ENCODE measurements at regions not wholly inside any gene's neighbourhood (a gene's known extent, or its start where the extent isn't known, plus 50 kb on each side); places are given as distances from the start of the nearest gene placed in this dataset.

DNA sequence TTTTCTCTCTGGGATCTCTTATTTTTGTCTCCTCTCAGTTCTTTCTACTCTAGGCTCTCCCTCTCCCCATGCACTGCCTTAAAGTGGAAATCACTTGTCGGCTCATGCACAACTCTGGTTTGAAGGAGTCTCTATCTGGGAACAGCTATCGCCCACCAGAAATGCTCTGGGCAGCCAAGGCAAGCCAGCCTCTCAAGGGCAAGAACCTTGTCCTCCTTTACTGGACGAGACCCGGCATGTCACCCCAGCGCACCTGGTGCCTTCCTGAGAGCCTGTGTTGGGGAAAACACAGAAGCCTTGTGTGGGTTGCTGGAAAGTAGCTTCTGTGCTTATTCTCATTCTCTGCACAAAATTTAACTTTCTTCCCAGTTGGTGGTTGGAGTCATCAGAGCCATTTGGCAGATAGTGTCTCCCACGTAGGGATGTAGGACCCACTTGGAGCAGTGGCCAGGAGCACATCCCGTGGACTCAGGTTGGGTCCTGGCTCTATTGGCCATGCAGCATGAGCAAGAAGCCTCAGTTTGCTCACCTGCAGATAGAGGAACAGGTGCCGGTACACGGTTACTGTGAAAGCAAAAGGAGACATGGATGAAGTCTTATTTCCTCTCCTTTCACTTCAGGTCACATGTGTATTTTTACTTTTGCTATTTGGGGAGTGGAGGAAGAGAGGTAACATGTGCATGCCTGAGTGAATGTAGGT lies 165.3 kb downstream of the IRX2 start:
- no peak for DNase-seq (ENCODE audit: low spot score)

DNA sequence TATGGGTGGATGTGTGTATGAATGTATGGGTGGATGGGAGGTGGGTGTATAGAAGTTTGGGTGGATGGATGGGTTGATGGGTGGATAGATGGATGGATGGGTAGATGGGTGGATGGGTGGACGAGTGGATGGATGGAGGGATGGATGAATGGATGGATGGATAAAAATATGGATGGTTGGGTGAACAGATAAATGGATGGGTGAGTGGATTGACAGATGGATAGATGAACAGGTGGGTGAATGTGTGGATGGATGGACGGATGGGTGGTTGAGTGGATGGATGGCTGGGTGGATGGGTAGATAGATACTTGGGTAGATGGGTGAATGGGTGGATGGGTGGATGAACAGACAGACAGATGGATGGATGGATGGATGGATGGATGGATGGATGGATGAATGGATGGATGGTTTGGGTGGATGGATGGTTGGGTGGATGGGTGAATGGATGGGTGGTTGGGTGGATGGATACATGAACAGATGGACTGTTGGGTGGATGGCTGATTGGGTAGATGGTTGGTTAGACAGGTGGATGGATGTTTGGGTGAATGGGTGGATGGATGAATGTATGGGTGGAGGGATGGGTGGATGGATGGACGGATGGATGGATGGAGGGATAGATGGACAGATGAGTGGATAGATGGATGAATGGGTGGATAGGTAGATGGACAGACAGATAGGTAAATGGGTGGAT lies 166.8 kb downstream of the IRX2 start:
- DNase-seq (ENCODE audit: low spot score) (no peak), ATAC-seq (no peak)
- H2AFZ ChIP-seq: no peak overlapping the region
- no peak overlapping the region for H3K4me2 ChIP-seq
- H3K79me2 ChIP-seq (replicated peaks; ENCODE audit: insufficient read depth): no peaks in the 10 kb centered on the region
- Mint-ChIP-seq H3K4me3 (no peak overlapping the region), H3K36me3 (ENCODE audit: low read depth) (no peaks in the 10 kb centered on the region), H3K4me1 (no peaks in the 10 kb centered on the region), H3K27ac (no peak overlapping the region), H3K27me3 (ENCODE audit: insufficient read depth, low read depth, poor library complexity) (peaks cover 3% of the 10 kb centered on the region), H3K9me3 (peaks cover 8% of the 10 kb centered on the region; the same call in 1 of the 3 replicates)
- no peaks in the 10 kb centered on the region for H3K9me2 ChIP-seq (ENCODE audit: insufficient read depth)
- H4K20me1 ChIP-seq (replicated peaks; ENCODE audit: insufficient read depth): no peaks in the 10 kb centered on the region
- no peaks in the 10 kb centered on the region for H3F3A ChIP-seq (replicated peaks; ENCODE audit: low read depth)
- TF ChIP-seq CREB1 (CRISPR knock-in tag; IDR thresholded peaks at IDR 0.05; ENCODE audit: low read depth): no peak
- TF ChIP-seq, protein P1, sequence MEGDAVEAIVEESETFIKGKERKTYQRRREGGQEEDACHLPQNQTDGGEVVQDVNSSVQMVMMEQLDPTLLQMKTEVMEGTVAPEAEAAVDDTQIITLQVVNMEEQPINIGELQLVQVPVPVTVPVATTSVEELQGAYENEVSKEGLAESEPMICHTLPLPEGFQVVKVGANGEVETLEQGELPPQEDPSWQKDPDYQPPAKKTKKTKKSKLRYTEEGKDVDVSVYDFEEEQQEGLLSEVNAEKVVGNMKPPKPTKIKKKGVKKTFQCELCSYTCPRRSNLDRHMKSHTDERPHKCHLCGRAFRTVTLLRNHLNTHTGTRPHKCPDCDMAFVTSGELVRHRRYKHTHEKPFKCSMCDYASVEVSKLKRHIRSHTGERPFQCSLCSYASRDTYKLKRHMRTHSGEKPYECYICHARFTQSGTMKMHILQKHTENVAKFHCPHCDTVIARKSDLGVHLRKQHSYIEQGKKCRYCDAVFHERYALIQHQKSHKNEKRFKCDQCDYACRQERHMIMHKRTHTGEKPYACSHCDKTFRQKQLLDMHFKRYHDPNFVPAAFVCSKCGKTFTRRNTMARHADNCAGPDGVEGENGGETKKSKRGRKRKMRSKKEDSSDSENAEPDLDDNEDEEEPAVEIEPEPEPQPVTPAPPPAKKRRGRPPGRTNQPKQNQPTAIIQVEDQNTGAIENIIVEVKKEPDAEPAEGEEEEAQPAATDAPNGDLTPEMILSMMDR (conservative IDR thresholded peaks at IDR 0.05; ENCODE audit: low read depth in 2 of 2): no peak
- TF ChIP-seq, protein P2, sequence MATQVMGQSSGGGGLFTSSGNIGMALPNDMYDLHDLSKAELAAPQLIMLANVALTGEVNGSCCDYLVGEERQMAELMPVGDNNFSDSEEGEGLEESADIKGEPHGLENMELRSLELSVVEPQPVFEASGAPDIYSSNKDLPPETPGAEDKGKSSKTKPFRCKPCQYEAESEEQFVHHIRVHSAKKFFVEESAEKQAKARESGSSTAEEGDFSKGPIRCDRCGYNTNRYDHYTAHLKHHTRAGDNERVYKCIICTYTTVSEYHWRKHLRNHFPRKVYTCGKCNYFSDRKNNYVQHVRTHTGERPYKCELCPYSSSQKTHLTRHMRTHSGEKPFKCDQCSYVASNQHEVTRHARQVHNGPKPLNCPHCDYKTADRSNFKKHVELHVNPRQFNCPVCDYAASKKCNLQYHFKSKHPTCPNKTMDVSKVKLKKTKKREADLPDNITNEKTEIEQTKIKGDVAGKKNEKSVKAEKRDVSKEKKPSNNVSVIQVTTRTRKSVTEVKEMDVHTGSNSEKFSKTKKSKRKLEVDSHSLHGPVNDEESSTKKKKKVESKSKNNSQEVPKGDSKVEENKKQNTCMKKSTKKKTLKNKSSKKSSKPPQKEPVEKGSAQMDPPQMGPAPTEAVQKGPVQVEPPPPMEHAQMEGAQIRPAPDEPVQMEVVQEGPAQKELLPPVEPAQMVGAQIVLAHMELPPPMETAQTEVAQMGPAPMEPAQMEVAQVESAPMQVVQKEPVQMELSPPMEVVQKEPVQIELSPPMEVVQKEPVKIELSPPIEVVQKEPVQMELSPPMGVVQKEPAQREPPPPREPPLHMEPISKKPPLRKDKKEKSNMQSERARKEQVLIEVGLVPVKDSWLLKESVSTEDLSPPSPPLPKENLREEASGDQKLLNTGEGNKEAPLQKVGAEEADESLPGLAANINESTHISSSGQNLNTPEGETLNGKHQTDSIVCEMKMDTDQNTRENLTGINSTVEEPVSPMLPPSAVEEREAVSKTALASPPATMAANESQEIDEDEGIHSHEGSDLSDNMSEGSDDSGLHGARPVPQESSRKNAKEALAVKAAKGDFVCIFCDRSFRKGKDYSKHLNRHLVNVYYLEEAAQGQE (IDR thresholded peaks at IDR 0.05; ENCODE audit: unreplicated experiment): no peak
- TF ChIP-seq JUNB (IDR thresholded peaks at IDR 0.05; ENCODE audit: unreplicated experiment): no peak
- no peak for TF ChIP-seq POLR2AphosphoS5 (IDR thresholded peaks at IDR 0.05; ENCODE audit: low read depth)
- TF ChIP-seq EZH2 (IDR thresholded peaks at IDR 0.05; ENCODE audit: low read depth, unreplicated experiment): no peak
- TF ChIP-seq ZNF331 (CRISPR knock-in tag; IDR thresholded peaks at IDR 0.05; ENCODE audit: low read depth): no peak
- no peak for TF ChIP-seq STAT1 (IDR thresholded peaks at IDR 0.05; ENCODE audit: unreplicated experiment)
- no peak overlapping the region for H3K4me3 ChIP-seq
- no peaks in the 10 kb centered on the region for H3K27me3 ChIP-seq (ENCODE audit: insufficient read depth)
- H3K36me3 ChIP-seq (ENCODE audit: insufficient read depth): peaks cover 4% of the 10 kb centered on the region; the same call in 1 of the 2 replicates
- H3K4me1 ChIP-seq (ENCODE audit: insufficient read depth): no peaks in the 10 kb centered on the region
- H3K27ac ChIP-seq (ENCODE audit: low read depth): no peak overlapping the region

More for the DNA sequence above, 165.3 kb downstream of the IRX2 start:
- Histone ChIP-seq H3K9me2 (ENCODE audit: insufficient read depth) (no peaks in the 10 kb centered on the region), H3K27ac (ENCODE audit: low read depth) (no peak overlapping the region), H3K27me3 (ENCODE audit: insufficient read depth) (no peaks in the 10 kb centered on the region), H3K4me1 (ENCODE audit: insufficient read depth) (no peaks in the 10 kb centered on the region), H4K20me1 (replicated peaks; ENCODE audit: insufficient read depth) (no peaks in the 10 kb centered on the region), H3K79me2 (replicated peaks; ENCODE audit: insufficient read depth) (no peaks in the 10 kb centered on the region), H3K4me3 (no peak overlapping the region), H3K4me2 (no peak overlapping the region), H3F3A (replicated peaks; ENCODE audit: low read depth) (no peaks in the 10 kb centered on the region), H3K36me3 (ENCODE audit: insufficient read depth) (peaks cover 4% of the 10 kb centered on the region; the same call in 1 of the 2 replicates), H2AFZ (no peak overlapping the region)
- Mint-ChIP-seq H3K36me3 (ENCODE audit: low read depth) (no peaks in the 10 kb centered on the region), H3K4me3 (no peak overlapping the region), H3K9me3 (peaks cover 8% of the 10 kb centered on the region; the same call in 1 of the 3 replicates), H3K4me1 (no peaks in the 10 kb centered on the region), H3K27me3 (ENCODE audit: insufficient read depth, low read depth, poor library complexity) (peaks cover 3% of the 10 kb centered on the region), H3K27ac (no peak overlapping the region)
- no peak for ATAC-seq
- TF ChIP-seq ZNF114 (CRISPR knock-in tag; IDR thresholded peaks at IDR 0.05) (no peak), EZH2phosphoT487 (IDR thresholded peaks at IDR 0.05; ENCODE audit: unreplicated experiment) (no peak), POLR2AphosphoS5 (IDR thresholded peaks at IDR 0.05; ENCODE audit: low read depth) (no peak), CREB1 (CRISPR knock-in tag; IDR thresholded peaks at IDR 0.05; ENCODE audit: low read depth) (no peak)
- TF ChIP-seq, protein P3, sequence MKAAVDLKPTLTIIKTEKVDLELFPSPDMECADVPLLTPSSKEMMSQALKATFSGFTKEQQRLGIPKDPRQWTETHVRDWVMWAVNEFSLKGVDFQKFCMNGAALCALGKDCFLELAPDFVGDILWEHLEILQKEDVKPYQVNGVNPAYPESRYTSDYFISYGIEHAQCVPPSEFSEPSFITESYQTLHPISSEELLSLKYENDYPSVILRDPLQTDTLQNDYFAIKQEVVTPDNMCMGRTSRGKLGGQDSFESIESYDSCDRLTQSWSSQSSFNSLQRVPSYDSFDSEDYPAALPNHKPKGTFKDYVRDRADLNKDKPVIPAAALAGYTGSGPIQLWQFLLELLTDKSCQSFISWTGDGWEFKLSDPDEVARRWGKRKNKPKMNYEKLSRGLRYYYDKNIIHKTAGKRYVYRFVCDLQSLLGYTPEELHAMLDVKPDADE (IDR thresholded peaks at IDR 0.05): no peak

Measured in GM23338 (cell line).